ENCODE measurements at regions not wholly inside any gene's neighbourhood (a gene's known extent, or its start where the extent isn't known, plus 50 kb on each side); places are given as distances from the start of the nearest gene placed in this dataset.
"Not testable (repeated sequence)": the region's sequence is repeated elsewhere in the genome, so short reads cannot be mapped to it uniquely, and the experiment has no call there.

DNA sequence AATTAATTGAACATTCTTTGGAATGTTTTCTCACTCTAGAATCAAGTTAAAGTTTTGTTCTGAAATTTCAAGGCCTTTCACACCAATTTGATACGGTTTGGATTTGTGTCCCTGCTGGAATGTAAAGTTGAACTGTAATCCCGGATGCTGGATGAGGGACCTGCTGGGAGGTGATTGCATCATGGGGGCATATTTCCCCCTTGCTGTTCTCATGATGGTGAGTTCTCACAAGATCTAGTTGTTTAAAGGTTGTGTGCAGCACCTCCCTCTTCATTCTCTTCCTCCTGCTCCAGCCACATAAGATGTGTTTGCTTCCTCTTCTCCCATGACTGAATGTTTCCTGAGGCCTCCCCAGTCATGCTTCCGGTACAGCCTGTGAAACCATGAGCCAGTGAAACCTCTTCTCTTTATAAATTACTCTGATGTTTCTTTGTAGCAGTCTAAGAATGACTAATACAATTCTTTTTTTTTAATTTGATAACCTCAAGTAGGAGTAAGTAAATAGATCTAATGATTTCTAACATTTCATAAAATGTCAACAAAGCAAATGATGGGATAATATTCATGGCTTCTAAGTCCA, 144.2 kb upstream of the CDH7 start (continued):
- TF ChIP-seq RAD21 (conservative IDR thresholded peaks at IDR 0.05 in 1 of 2, IDR thresholded peaks at IDR 0.05 in 1 of 2) (no peak), CHD4 (IDR thresholded peaks at IDR 0.05; ENCODE audit: borderline replicate concordance) (no peak)

DNA sequence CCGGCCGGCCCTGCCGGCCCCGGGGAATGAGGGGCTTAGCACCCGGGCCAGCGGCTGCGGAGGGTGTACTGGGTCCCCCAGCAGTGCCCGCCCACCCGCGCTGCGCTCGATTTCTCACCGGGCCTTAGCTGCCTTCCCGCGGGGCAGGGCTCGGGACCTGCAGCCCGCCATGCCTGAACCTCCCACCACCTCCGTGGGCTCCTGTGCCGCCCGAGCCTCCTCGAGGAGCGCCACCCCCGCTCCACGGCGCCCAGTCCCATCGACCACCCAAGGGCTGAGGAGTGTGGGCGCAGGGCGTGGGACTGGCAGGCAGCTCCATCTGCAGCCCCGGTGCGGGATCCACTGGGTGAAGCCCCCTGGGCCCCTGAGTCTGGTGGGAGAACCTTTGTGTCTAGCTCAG, 145.5 kb upstream of the CDH7 start:
- H3K27ac ChIP-seq; H3K4me1 ChIP-seq; H3K4me3 ChIP-seq; POLR2A ChIA-PET; FAIRE-seq; CTCF ChIA-PET; H3K4me2 ChIP-seq; ATAC-seq; H3K9me3 ChIP-seq; DNase-seq (ENCODE audit: low read depth in 1 of 2, low spot score in 1 of 2): not testable (repeated sequence)
- no CpG with 5 or more reads among the region's 30 CpGs for WGBS (ENCODE audit: missing lambda C conversion rate)

DNA sequence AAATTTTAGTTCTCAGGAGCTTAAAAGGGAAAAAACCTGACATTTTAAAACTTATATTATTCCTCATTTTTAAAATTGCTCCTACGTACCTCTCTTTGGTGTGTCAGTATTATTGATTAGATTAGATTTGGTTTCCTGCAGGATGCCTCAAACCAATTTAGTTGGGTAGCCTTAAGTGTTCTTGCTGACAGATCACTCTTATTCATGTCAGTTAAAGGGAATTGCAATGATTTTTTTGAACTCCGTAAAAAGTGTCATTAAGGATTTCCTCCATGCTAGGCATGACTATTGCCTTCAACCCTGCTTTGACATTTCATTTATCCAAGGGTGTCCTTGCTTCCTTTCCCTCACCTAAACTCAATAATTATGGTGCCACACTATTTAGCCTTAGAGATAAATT, 149.0 kb upstream of the CDH7 start:
- Histone ChIP-seq H3K27ac (no peak overlapping the region), H3K4me1 (no peaks in the 10 kb centered on the region), H3K9me3 (no peaks in the 10 kb centered on the region), H3K4me2 (no peak overlapping the region), H3K4me3 (no peak overlapping the region)
- ATAC-seq, result no peak
- ChIA-PET POLR2A (no interaction called here), CTCF (no interaction called here)
- TF ChIP-seq, protein P1, sequence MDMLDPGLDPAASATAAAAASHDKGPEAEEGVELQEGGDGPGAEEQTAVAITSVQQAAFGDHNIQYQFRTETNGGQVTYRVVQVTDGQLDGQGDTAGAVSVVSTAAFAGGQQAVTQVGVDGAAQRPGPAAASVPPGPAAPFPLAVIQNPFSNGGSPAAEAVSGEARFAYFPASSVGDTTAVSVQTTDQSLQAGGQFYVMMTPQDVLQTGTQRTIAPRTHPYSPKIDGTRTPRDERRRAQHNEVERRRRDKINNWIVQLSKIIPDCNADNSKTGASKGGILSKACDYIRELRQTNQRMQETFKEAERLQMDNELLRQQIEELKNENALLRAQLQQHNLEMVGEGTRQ (IDR thresholded peaks at IDR 0.05), result no peak
- TF ChIP-seq TFCP2L1 (CRISPR knock-in tag; IDR thresholded peaks at IDR 0.05) (no peak), POLR2AphosphoS2 (conservative IDR thresholded peaks at IDR 0.05; ENCODE audit: low read length) (no peak), ESRRA (IDR thresholded peaks at IDR 0.05; ENCODE audit: borderline replicate concordance, low read length) (no peak), MYC (IDR thresholded peaks at IDR 0.05; ENCODE audit: borderline replicate concordance, low read length) (no peak), FOXS1 (CRISPR knock-in tag; IDR thresholded peaks at IDR 0.05) (no peak)
- no peak for DNase-seq (ENCODE audit: low read depth in 1 of 2, low spot score in 1 of 2)
- FAIRE-seq, result no peak
- WGBS (ENCODE audit: missing lambda C conversion rate), result 27% methylated on average over 2 of the region's 2 CpGs

DNA sequence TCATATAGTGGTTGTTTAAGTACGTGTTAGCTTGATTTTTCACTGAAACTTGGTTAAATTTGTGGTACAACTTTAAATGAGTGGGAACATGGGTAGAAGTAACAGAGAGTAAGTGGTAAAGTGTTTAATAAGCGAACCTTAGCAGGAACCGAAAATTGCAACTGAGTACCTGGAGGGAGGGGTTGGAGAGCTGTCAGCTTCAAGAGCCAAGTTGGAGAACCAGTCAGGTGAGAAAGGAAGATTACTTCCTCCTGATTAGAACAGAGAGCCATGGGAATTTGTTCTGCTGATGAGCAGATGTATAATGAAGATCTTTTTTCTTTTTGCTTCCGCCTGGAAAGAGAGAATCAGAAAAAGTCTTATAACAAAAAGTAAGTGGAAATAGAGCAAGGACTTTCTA, 158.4 kb upstream of the CDH7 start:
- no peak overlapping the region for H3K4me2 ChIP-seq
- no peaks in the 10 kb centered on the region for H3K9me3 ChIP-seq
- no peak overlapping the region for H3K27ac ChIP-seq
- ChIA-PET POLR2A (no interaction called here), CTCF (no interaction called here)
- WGBS (ENCODE audit: missing lambda C conversion rate), result 18% methylated on average over 4 of the region's 4 CpGs
- ATAC-seq (no peak), DNase-seq (ENCODE audit: low read depth in 1 of 2, low spot score in 1 of 2) (no peak), FAIRE-seq (no peak)
- H3K4me3 ChIP-seq, result no peak overlapping the region
- H3K4me1 ChIP-seq, result no peaks in the 10 kb centered on the region
- TF ChIP-seq JUN (IDR thresholded peaks at IDR 0.05), result no peak
- no peak for TF ChIP-seq SMC3 (IDR thresholded peaks at IDR 0.05)
- TF ChIP-seq HEYL (CRISPR knock-in tag; IDR thresholded peaks at IDR 0.05), result no peak
- no peak for TF ChIP-seq ZSCAN20 (CRISPR knock-in tag; IDR thresholded peaks at IDR 0.05)
- TF ChIP-seq ESRRA (IDR thresholded peaks at IDR 0.05; ENCODE audit: borderline replicate concordance, low read length), result no peak
- TF ChIP-seq MYC (IDR thresholded peaks at IDR 0.05; ENCODE audit: borderline replicate concordance, low read length), result no peak
- no peak for TF ChIP-seq MAZ (IDR thresholded peaks at IDR 0.05; ENCODE audit: borderline replicate concordance, low read depth, low read length)
- no peak for TF ChIP-seq FOXS1 (CRISPR knock-in tag; IDR thresholded peaks at IDR 0.05)
- TF ChIP-seq KDM1A (IDR thresholded peaks at IDR 0.05; ENCODE audit: low read depth), result no peak
- TF ChIP-seq NFE2L2 (conservative IDR thresholded peaks at IDR 0.05; ENCODE audit: low read length), result no peak
- TF ChIP-seq JUNB (IDR thresholded peaks at IDR 0.05), result no peak
- TF ChIP-seq TFCP2L1 (CRISPR knock-in tag; IDR thresholded peaks at IDR 0.05), result no peak
- TF ChIP-seq, protein P2, sequence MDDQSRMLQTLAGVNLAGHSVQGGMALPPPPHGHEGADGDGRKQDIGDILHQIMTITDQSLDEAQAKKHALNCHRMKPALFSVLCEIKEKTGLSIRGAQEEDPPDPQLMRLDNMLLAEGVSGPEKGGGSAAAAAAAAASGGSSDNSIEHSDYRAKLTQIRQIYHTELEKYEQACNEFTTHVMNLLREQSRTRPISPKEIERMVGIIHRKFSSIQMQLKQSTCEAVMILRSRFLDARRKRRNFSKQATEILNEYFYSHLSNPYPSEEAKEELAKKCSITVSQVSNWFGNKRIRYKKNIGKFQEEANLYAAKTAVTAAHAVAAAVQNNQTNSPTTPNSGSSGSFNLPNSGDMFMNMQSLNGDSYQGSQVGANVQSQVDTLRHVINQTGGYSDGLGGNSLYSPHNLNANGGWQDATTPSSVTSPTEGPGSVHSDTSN (IDR thresholded peaks at IDR 0.05), result no peak
- TF ChIP-seq, protein P3, sequence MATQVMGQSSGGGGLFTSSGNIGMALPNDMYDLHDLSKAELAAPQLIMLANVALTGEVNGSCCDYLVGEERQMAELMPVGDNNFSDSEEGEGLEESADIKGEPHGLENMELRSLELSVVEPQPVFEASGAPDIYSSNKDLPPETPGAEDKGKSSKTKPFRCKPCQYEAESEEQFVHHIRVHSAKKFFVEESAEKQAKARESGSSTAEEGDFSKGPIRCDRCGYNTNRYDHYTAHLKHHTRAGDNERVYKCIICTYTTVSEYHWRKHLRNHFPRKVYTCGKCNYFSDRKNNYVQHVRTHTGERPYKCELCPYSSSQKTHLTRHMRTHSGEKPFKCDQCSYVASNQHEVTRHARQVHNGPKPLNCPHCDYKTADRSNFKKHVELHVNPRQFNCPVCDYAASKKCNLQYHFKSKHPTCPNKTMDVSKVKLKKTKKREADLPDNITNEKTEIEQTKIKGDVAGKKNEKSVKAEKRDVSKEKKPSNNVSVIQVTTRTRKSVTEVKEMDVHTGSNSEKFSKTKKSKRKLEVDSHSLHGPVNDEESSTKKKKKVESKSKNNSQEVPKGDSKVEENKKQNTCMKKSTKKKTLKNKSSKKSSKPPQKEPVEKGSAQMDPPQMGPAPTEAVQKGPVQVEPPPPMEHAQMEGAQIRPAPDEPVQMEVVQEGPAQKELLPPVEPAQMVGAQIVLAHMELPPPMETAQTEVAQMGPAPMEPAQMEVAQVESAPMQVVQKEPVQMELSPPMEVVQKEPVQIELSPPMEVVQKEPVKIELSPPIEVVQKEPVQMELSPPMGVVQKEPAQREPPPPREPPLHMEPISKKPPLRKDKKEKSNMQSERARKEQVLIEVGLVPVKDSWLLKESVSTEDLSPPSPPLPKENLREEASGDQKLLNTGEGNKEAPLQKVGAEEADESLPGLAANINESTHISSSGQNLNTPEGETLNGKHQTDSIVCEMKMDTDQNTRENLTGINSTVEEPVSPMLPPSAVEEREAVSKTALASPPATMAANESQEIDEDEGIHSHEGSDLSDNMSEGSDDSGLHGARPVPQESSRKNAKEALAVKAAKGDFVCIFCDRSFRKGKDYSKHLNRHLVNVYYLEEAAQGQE (IDR thresholded peaks at IDR 0.05), result no peak
- no peak for TF ChIP-seq EHF (CRISPR knock-in tag; IDR thresholded peaks at IDR 0.05)
